ENCODE measurements at regions not wholly inside any gene's neighbourhood (a gene's known extent, or its start where the extent isn't known, plus 50 kb on each side); places are given as distances from the start of the nearest gene placed in this dataset.

DNA sequence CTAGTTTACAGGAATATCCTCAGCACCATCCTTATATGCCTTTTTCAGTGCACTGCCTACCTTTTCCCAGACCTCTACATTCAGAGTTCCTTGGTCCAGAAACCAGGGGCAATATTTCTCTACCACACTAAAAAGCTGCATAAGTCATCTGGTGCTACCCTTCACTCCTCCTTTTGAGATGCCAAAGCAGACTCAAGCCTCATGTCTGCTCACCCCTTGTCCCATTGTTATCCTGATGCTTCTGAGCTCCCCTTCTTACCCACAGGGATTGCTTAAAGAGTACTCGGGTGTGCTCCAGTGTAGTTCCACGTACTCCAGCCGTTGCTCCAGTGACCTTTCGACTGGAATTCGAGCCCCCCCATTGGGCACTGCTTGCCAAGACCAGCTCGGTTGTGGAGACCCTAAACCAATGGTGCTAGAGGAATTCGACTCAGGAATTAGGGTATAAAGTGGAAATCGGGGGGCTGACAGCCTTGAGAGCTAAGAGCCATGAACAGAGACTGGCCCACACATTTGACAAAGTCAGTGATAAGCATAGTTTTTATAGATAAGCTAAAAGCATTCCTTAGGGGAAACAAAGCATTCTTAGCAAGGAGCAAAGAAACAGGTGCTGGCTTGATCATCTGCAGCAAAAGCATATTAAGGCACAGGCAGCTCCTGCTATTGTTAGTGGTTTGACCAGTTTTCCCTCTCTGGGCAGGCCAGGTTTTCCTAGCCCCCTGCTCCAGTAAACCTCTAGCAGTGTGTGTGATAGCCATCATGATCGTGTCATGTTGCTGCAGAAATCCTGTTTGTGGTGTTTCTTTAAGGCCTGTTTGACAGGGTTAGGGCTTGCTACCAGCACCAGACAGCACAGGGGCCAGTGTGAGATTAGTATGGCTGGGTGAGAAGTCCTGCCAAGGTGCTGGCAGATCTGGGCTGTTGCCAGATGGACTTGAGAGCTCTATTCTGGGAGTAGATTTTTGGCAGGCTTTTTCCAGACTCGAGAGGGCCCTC is 57.5 kb upstream of the WDR1 start:
- no peak for DNase-seq

- DNase-seq: no peak
These were observed 56.6 kb upstream of the WDR1 start for GRCh38 chr4:10173037-10173753.

DNA sequence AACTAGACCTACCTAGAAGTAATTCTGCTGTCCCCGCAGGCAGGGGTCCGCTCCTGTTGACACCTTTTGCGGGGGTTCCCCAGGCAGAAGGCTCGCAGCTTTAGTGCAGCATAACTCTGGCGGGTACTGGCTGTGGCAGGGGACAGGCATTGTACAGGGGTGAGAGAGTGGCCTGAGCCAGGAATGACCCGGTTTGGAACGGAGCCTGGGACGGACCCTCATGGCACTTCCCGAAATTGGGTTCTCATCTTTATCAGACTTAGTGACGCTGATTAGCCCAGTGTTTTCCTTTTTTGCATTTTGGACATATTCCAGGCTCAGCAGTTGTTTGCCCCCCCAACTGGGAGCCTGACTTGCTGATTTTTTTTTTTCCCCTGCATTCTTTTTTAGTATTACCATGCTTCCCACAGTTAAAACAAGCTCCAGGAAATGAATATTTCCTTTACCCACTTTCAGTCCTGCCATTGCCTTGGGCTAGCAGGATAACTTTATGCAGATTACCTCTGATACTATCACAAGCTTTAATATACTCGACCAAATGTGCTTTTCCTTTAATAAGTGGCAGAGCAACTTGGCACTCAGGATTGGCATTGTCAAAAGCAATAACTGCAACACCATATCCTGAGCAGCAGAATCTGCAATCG is 55.8 kb upstream of the WDR1 start:
- no peak for DNase-seq

DNA sequence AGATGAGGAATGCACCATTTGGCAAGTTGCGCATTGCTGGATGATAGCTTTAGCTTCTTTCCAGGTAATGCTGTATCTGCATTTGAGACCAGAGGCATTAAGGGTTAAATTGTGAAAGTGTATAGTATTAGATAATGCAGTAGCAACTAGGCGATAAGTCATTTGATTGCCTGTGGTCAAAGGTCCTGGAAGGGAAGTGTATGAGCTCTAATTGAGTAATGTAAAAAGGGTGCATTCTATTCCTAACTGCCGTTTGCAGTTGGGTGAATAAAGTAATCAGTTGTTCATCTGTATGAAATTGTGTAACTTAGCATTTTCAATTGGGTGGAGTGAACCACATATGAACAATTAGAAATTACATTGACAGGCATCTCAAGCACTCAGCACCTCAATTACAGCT is 54.5 kb upstream of the WDR1 start:
- no peak for DNase-seq

DNA sequence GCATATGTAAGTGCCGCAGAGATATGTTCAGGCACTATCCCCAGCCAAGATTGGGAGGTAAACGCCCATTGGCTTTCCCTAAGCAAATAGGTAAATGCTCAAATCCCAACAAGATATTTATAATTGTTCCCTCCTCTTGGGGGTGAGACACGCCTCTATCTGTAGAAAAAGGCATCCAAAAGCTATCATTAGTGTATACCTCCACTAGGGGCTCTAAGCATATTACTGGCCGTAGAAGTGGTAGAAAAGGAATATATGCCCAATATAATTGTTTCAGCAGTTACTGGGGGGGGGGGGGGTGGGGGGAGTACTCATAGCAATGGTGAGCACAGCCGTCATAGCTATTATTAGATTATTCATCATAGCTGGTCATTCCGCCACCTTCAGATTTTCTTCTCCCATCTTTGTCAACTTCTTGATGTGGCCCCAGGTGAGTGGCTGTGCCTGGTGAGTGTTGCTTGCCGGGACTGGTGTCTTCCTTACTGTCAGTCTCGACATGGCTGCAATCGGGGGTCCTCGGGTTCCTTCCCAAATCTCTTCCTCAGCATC is 53.3 kb upstream of the WDR1 start:
- no peak for DNase-seq

DNA sequence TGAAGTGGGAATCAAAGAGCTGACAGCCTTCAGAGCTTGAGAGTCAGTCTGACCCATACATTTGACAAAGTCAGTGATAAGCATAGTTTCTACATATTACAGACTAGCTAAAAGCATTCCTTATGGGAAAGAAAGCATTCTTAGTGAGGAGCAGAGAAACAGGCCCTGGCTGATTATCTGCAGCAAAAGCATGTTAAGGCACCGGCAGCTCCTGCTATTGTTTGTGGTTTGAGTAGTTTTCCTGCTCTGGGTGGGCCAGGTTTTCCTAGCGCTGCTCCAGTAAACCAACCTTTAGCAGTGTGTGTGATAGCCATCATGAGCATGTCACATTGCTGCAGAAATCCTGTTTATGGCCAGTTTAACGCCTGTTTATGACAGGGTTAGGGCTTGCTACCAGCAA is 51.6 kb upstream of the WDR1 start:
- no peak for DNase-seq

DNA sequence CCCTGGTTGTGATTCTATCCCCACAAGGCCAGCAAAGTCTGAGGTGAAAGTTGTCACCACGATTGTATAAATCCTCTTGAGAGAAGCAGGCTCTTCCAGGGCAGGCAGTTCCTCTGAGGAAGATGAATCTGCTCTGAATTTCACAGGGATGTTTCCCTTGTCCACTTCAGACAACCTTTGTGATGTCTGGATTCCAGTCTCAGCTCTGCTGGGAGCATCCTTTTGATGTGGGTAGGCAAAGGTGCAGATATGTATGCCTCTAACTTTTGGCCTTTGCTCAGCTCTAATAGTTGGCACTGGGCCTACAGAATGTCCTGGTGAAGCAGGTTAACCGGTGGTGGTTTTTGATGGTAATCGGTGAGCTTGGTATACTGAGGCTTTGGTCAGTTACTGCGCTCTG is 50.6 kb upstream of the WDR1 start:
- no peak for DNase-seq
